ENCODE measurements at regions not wholly inside any gene's neighbourhood (a gene's known extent, or its start where the extent isn't known, plus 50 kb on each side); places are given as distances from the start of the nearest gene placed in this dataset.

DNA sequence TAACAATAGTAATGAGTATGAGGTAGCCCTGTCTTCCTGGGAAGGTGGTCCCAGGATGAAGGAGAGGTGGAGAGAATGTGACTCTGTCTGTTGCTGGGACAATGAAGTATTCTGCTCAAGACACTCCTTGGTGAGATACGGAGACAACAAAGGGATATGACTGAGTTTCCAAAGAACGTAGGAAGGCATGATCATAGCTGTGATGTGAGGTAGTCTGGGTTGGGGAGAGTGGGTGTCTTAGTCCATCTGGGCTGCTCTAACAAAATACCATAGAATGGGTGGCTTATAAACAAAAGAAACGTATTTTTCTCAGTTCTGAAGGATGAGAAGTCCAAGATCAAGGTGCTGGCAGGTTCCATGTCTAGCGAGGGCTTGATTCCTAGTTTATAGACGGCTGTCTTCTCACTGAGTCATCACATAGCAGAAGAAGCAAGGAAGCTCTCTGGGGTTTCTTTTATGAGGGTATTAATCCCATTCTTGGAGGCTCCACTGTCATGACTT is 84.9 kb upstream of the RHOBTB1 start:
- WGBS, 4 donors, result 63 to 80% (median 72%) methylated on average over 5 of the region's 5 CpGs
- Histone ChIP-seq H3K27me3 (no peaks in the 10 kb centered on the region), H3K4me1 (replicated peaks in 1 of 2) (no peaks in the 10 kb centered on the region), H3K36me3 (replicated peaks in 1 of 2) (no peaks in the 10 kb centered on the region), H3K4me3 (no peak overlapping the region), H3K9me3 (replicated peaks in 1 of 3) (no peaks in the 10 kb centered on the region), H3K27ac (no peak overlapping the region)
- intact Hi-C loops (cut with DNase I), result no loop called here
- no peak for TF ChIP-seq POLR2A (IDR thresholded peaks at IDR 0.05)
- TF ChIP-seq, protein P1, sequence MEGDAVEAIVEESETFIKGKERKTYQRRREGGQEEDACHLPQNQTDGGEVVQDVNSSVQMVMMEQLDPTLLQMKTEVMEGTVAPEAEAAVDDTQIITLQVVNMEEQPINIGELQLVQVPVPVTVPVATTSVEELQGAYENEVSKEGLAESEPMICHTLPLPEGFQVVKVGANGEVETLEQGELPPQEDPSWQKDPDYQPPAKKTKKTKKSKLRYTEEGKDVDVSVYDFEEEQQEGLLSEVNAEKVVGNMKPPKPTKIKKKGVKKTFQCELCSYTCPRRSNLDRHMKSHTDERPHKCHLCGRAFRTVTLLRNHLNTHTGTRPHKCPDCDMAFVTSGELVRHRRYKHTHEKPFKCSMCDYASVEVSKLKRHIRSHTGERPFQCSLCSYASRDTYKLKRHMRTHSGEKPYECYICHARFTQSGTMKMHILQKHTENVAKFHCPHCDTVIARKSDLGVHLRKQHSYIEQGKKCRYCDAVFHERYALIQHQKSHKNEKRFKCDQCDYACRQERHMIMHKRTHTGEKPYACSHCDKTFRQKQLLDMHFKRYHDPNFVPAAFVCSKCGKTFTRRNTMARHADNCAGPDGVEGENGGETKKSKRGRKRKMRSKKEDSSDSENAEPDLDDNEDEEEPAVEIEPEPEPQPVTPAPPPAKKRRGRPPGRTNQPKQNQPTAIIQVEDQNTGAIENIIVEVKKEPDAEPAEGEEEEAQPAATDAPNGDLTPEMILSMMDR (IDR thresholded peaks at IDR 0.05), result no peak
- DNase-seq, result no peak

DNA sequence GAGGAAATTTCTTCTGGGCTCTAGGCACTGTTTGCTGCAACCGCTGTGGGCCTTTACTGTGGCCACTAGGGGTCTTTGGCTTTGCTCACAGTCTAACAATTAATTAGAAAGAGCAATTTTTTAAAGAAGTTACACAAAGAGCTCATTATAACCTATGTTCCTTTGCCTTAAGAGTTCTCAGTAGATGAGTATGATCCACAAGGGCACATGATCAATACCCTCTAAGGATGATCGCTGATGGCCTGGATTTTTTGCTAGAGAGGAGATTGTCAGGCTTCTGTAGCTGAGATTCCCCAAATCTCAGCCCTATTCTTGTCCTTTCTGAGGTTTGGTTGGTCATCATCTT is 80.8 kb upstream of the RHOBTB1 start:
- TF ChIP-seq, protein P1 (IDR thresholded peaks at IDR 0.05), result peak in 5 of 6 experiments; percentile 35 to 61 (median 50)
- TF ChIP-seq POLR2A (IDR thresholded peaks at IDR 0.05), result no peak
- peak in 4 of 7 donors; percentile 10 to 57 (median 32) for DNase-seq
- Histone ChIP-seq H3K4me3 (no peak overlapping the region), H3K4me1 (replicated peaks in 1 of 2) (no peaks in the 10 kb centered on the region), H3K36me3 (replicated peaks in 1 of 2) (no peaks in the 10 kb centered on the region), H3K9me3 (replicated peaks in 1 of 3) (no peaks in the 10 kb centered on the region), H3K27me3 (no peaks in the 10 kb centered on the region), H3K27ac (no peak overlapping the region)
- intact Hi-C loops (cut with DNase I), result no loop called here
- WGBS, 4 donors, result 60 to 68% (median 65%) methylated on average over 2 of the region's 2 CpGs

DNA sequence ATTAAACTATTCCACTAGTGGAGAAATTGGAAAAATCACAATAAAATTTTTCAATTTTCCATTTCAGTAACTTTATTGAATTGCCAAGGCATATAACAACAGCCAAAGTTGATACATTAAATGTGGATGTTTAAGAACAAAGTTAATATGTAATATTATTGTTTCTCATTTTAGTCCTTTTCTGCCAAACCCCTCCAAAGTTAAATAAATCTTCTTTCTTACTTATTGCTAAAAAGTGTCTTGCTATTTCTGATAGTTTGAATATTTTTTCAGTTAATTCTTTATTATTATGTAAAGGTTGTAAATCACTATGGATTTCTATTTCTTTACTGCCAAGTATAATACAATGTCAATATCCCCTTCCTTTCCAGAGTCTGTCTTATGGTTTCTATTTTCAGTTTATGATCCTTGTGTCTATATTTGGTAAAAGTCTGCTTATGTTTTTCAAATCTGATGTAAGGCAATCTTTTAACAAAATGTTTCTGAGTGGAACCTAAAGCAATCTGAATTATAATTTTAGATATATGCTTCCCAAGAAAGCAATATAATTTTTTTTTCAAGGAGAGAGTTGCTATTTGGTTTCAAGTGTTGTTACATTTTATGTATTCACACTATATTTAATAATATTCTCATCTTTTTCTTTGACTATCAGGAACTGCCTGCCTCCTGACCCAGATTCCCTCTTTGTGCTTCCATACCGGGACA is 80.3 kb upstream of the RHOBTB1 start:
- H3K4me3 ChIP-seq, result no peak overlapping the region
- no peaks in the 10 kb centered on the region for H3K36me3 ChIP-seq (replicated peaks in 1 of 2)
- no peak for DNase-seq
- intact Hi-C loops (cut with DNase I), result no loop called here
- TF ChIP-seq POLR2A (IDR thresholded peaks at IDR 0.05), result no peak
- TF ChIP-seq, protein P1 (IDR thresholded peaks at IDR 0.05), result no peak
- WGBS, 4 donors, result 11 to 30% (median 21%) methylated on average over 1 of the region's 1 CpG
- no peaks in the 10 kb centered on the region for H3K4me1 ChIP-seq (replicated peaks in 1 of 2)
- no peaks in the 10 kb centered on the region for H3K27me3 ChIP-seq
- H3K27ac ChIP-seq, result no peak overlapping the region
- no peaks in the 10 kb centered on the region for H3K9me3 ChIP-seq (replicated peaks in 1 of 3)

DNA sequence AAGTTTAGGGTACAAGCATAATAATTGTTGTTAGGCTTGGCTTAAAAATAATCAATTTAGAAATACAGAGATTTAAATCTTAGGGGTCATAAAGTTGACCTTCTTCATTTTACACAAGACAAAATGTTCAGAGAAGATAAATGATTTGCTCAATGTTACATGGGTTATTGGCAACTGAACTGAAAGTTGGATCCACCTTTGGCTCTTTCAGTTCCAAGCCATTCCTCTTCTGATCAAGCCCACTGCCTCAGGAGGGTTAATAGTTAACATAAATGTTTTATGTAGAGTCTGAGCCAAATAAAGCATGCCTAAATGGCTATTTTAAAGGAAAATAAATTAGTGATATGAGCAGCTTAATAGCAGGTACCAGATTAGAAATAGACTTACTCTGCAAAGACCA is 79.1 kb upstream of the RHOBTB1 start:
- H3K4me1 ChIP-seq (replicated peaks in 1 of 2), result no peaks in the 10 kb centered on the region
- no peak for DNase-seq
- no peak for TF ChIP-seq POLR2A (IDR thresholded peaks at IDR 0.05)
- TF ChIP-seq, protein P1 (IDR thresholded peaks at IDR 0.05), result no peak
- no peaks in the 10 kb centered on the region for H3K9me3 ChIP-seq (replicated peaks in 1 of 3)
- no peaks in the 10 kb centered on the region for H3K36me3 ChIP-seq (replicated peaks in 1 of 2)
- H3K4me3 ChIP-seq, result no peak overlapping the region
- no peak overlapping the region for H3K27ac ChIP-seq
- no peaks in the 10 kb centered on the region for H3K27me3 ChIP-seq
- intact Hi-C loops (cut with DNase I), result no loop called here
